ENCODE measurements at regions not wholly inside any gene's neighbourhood (a gene's known extent, or its start where the extent isn't known, plus 50 kb on each side); places are given as distances from the start of the nearest gene placed in this dataset.
A peak's percentile ranks its signal among the peaks of the same experiment; 100 is the strongest.

GRCh38 chr1:238488401-238488800 lies 597.7 kb upstream of the ZP4 start:
- Histone ChIP-seq H3K36me3 (ENCODE audit: insufficient read depth, low read length) (no peaks in the 10 kb centered on the region), H3K79me2 (ENCODE audit: insufficient read depth, low read length) (peaks cover 17% of the 10 kb centered on the region), H3K4me2 (ENCODE audit: insufficient read depth, low read length) (peak overlapping the region; percentile 34), H4K20me1 (ENCODE audit: insufficient read depth, low read length) (no peaks in the 10 kb centered on the region), H3K27ac (ENCODE audit: low read depth, low read length) (peak overlapping the region; percentile 63), H2AFZ (ENCODE audit: low read length) (peak overlapping the region; percentile 22), H3K27me3 (ENCODE audit: insufficient read depth, low read length) (no peaks in the 10 kb centered on the region), H3K9me3 (ENCODE audit: low read depth, low read length) (no peaks in the 10 kb centered on the region), H3K4me1 (ENCODE audit: insufficient read depth, low read length) (peaks cover 24% of the 10 kb centered on the region), H3K4me3 (ENCODE audit: insufficient read depth, low read length) (no peak overlapping the region)
- no peak for TF ChIP-seq CTCF (IDR thresholded peaks at IDR 0.05; ENCODE audit: extremely low read depth, low read depth, low read length)
- DNase-seq (ENCODE audit: insufficient read length, low spot score, missing footprints) = peak; percentile 10

- Histone ChIP-seq H3K36me3 (ENCODE audit: insufficient read depth, low read length) (no peaks in the 10 kb centered on the region), H4K20me1 (ENCODE audit: insufficient read depth, low read length) (no peaks in the 10 kb centered on the region), H2AFZ (ENCODE audit: low read length) (peak overlapping the region; percentile 22), H3K27me3 (ENCODE audit: insufficient read depth, low read length) (no peaks in the 10 kb centered on the region), H3K4me3 (ENCODE audit: insufficient read depth, low read length) (no peak overlapping the region), H3K79me2 (ENCODE audit: insufficient read depth, low read length) (peaks cover 21% of the 10 kb centered on the region), H3K27ac (ENCODE audit: low read depth, low read length) (peak overlapping the region; percentile 63), H3K4me2 (ENCODE audit: insufficient read depth, low read length) (peak overlapping the region; percentile 34), H3K9me3 (ENCODE audit: low read depth, low read length) (no peaks in the 10 kb centered on the region), H3K4me1 (ENCODE audit: insufficient read depth, low read length) (peaks cover 24% of the 10 kb centered on the region)
- DNase-seq (ENCODE audit: insufficient read length, low spot score, missing footprints) = peak; percentile 17
- TF ChIP-seq CTCF (IDR thresholded peaks at IDR 0.05; ENCODE audit: extremely low read depth, low read depth, low read length) = no peak
Measured at GRCh38 chr1:238487931-238488330, 597.2 kb upstream of the ZP4 start.

- peak overlapping the region; percentile 82 for H3K4me3 ChIP-seq (ENCODE audit: insufficient read depth, low read length)
- H3K4me2 ChIP-seq (ENCODE audit: insufficient read depth, low read length) = peak overlapping the region; percentile 74
- no peaks in the 10 kb centered on the region for H3K9me3 ChIP-seq (ENCODE audit: low read depth, low read length)
- DNase-seq (ENCODE audit: insufficient read length, low spot score, missing footprints) = no peak
- H3K79me2 ChIP-seq (ENCODE audit: insufficient read depth, low read length) = peaks cover 42% of the 10 kb centered on the region
- peak overlapping the region; percentile 92 for H3K27ac ChIP-seq (ENCODE audit: low read depth, low read length)
- no peak for TF ChIP-seq CTCF (IDR thresholded peaks at IDR 0.05; ENCODE audit: extremely low read depth, low read depth, low read length)
- H3K36me3 ChIP-seq (ENCODE audit: insufficient read depth, low read length) = peaks cover 4% of the 10 kb centered on the region
- peaks cover 24% of the 10 kb centered on the region for H3K4me1 ChIP-seq (ENCODE audit: insufficient read depth, low read length)
- no peaks in the 10 kb centered on the region for H3K27me3 ChIP-seq (ENCODE audit: insufficient read depth, low read length)
- peak overlapping the region; percentile 67 for H2AFZ ChIP-seq (ENCODE audit: low read length)
- no peaks in the 10 kb centered on the region for H4K20me1 ChIP-seq (ENCODE audit: insufficient read depth, low read length)
Measured at GRCh38 chr1:238485912-238486209, 595.1 kb upstream of the ZP4 start.

- Histone ChIP-seq H3K27ac (ENCODE audit: low read depth, low read length) (peak overlapping the region; percentile 92), H3K27me3 (ENCODE audit: insufficient read depth, low read length) (no peaks in the 10 kb centered on the region)
- DNase-seq (ENCODE audit: insufficient read length, low spot score, missing footprints) = peak; percentile 31
Measured at GRCh38 chr1:238485057-238485911, 594.6 kb upstream of the ZP4 start.

More at GRCh38 chr1:238485057-238485911, 594.6 kb upstream of the ZP4 start:
- Histone ChIP-seq H3K9me3 (ENCODE audit: low read depth, low read length) (no peaks in the 10 kb centered on the region), H3K4me2 (ENCODE audit: insufficient read depth, low read length) (peak overlapping the region; percentile 74), H2AFZ (ENCODE audit: low read length) (peak overlapping the region; percentile 67), H3K79me2 (ENCODE audit: insufficient read depth, low read length) (peaks cover 45% of the 10 kb centered on the region), H3K36me3 (ENCODE audit: insufficient read depth, low read length) (peaks cover 8% of the 10 kb centered on the region), H3K4me1 (ENCODE audit: insufficient read depth, low read length) (peaks cover 24% of the 10 kb centered on the region), H3K4me3 (ENCODE audit: insufficient read depth, low read length) (peak overlapping the region; percentile 82), H4K20me1 (ENCODE audit: insufficient read depth, low read length) (no peaks in the 10 kb centered on the region)
- TF ChIP-seq CTCF (IDR thresholded peaks at IDR 0.05; ENCODE audit: extremely low read depth, low read depth, low read length) = no peak
